Subcutaneous abdominal adipose tissue (tissue), 5 donors: ENCODE measurements at regions not wholly inside any gene's neighbourhood (a gene's known extent, or its start where the extent isn't known, plus 50 kb on each side); places are given as distances from the start of the nearest gene placed in this dataset.
"Not testable (repeated sequence)": the region's sequence is repeated elsewhere in the genome, so short reads cannot be mapped to it uniquely, and the experiment has no call there.

Experiments
- H3K27ac ChIP-seq: one replicate; pipeline ENCODE4 v1.7.0; 2013; ENCODE audit warnings: low read depth, mild to moderate bottlenecking, inconsistent platforms, low read length, moderate library complexity
- H3K27me3 ChIP-seq, 5 donors: one replicate each; pipeline ENCODE4 v1.7.0; 2013; ENCODE audit warnings: low read length in 5 of 5, inconsistent platforms in 1 of 5; ENCODE audit not compliant: control insufficient read depth in 5 of 5, insufficient read depth in 4 of 5
- H3K36me3 ChIP-seq, 5 donors: one replicate each; pipeline ENCODE4 v1.7.0; 2013; ENCODE audit warnings: low read length in 5 of 5; ENCODE audit not compliant: control insufficient read depth in 5 of 5, insufficient read depth in 5 of 5
- H3K4me1 ChIP-seq, 5 donors: one replicate each; pipeline ENCODE4 v1.7.0; 2013; ENCODE audit warnings: low read length in 5 of 5, mild to moderate bottlenecking in 3 of 5, moderate library complexity in 1 of 5; ENCODE audit not compliant: control insufficient read depth in 5 of 5, insufficient read depth in 5 of 5
- H3K4me3 ChIP-seq, 5 donors: one replicate each; pipeline ENCODE4 v1.7.0; 2013; ENCODE audit warnings: low read length in 5 of 5, low read depth in 1 of 5
- H3K9ac ChIP-seq, 5 donors: one replicate each; pipeline ENCODE4 v1.7.0; 2013; ENCODE audit warnings: low read length in 5 of 5, mild to moderate bottlenecking in 4 of 5, moderate library complexity in 3 of 5
- H3K9me3 ChIP-seq, 5 donors: one replicate each; pipeline ENCODE4 v1.7.0; 2013; ENCODE audit warnings: low read length in 5 of 5; ENCODE audit not compliant: control insufficient read depth in 5 of 5
- donor health status: healthy.
- donor health status: healthy.
- donor health status: healthy.
- donor health status: healthy.
- donor health status: healthy.

DNA sequence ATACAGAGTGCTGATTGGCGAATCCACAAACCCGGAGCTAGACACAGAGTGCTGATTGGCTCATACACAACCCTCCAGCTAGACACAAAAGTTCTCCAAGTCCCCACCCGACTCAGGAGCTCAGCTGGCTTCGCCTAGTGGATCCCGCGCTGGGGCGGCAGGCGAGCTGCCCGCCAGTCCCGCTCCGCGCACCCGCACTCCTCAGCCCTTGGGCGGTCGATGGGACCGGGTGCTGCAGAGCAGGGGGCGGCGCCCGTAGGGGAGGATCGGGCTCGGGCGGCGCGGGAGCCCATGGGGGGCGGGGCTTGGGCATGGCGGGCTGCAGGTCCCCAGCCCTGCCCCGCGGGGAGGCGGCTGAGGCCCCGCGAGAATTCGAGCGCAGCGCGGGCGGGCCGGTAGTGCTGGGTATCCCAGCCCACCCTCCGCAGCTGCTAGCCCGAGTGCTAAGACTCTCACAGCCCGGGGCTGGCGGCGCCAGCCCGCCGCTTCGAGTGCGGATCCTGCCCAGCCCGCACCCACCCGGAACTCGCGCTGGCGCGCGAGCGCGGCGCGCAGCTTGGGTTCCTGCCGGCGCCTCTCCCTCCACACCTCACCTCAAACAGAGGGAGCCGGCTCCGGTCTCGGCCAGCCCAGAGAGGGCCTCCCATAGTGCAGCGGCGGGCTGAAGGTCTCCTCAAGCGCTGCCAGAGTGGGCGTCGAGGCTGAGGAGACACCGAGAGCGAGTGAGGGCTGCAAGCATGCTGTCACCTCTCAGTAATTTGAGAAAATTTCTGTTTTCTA is 75.5 kb upstream of the ATP5MC3 start:
- Histone ChIP-seq H3K9ac (no peak overlapping the region), H3K4me3 (no peak overlapping the region), H3K36me3 (no peaks in the 10 kb centered on the region), H3K4me1 (no peaks in the 10 kb centered on the region), H3K27me3 (no peaks in the 10 kb centered on the region), H3K9me3 (no peaks in the 10 kb centered on the region), H3K27ac (no peak overlapping the region)

DNA sequence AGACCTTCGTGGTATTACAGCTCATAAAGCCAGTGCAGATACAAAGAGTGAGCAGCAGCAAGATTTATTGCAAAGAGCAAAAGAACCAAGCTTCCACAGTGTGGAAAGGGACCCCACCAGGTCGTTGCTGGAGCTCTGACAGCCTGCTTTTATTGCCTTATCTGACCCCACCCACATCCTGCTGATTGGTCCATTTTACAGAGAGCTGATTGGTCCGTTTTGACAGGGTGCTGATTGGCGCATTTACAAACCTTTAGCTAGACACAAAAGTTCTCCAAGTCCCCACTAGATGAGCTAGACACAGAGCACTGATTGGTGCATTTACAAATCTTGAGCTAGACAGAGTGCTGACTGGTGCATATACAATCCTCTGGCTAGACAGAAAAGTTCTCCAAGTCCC is 74.9 kb upstream of the ATP5MC3 start:
- H3K9me3 ChIP-seq, H3K27ac ChIP-seq, H3K4me3 ChIP-seq, H3K9ac ChIP-seq, H3K27me3 ChIP-seq, H3K36me3 ChIP-seq, H3K4me1 ChIP-seq: not testable (repeated sequence)

DNA sequence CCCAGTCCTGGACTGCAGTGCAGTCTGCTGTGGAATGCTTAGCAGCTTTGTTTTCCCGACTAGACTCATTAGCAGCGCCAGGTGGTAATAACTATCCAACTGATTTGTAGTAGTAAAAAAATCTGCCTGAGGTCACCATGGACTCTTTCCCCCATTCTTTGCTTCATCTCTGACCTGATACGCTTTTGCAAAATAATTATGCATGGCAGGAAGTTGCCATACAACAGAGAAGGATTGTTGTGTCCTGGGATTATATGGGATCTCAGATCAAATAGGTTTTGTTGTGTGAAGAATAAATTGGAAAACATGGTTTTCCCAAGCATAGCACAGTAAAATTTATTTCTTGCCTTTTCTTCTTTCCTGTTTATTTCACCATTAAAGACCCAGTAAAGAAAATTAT is 72.4 kb upstream of the ATP5MC3 start:
- Histone ChIP-seq H3K4me3 (no peak overlapping the region), H3K4me1 (no peaks in the 10 kb centered on the region), H3K27me3 (no peaks in the 10 kb centered on the region), H3K36me3 (no peaks in the 10 kb centered on the region), H3K9ac (no peak overlapping the region), H3K27ac (no peak overlapping the region), H3K9me3 (no peaks in the 10 kb centered on the region)

DNA sequence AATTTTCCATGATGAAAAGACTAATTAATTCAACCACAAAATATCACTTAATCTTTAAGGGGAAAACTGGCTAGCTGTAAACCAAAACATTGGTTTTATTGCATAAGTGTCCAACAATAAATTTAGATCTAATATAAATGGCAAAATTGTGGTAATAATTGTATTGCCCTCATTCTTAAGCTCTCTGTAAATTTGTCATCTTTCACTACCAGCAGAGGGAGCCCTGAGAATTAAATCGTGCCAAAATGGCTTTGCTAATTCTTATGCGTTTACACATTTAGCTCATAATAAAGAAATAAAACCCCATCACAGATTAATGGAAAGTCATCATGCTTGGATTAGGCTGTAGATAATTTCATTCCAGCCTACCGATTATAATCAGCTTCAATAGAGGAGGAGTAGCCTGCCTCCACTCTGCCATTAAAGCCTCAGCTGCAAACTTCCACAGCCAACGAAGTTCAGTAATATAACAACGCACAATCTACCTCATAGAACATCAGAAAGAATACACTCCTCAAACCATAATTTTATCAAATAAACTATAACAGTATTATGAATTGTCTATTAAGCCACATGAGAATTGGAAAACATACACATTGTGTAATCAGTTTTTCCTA is 70.0 kb upstream of the ATP5MC3 start:
- H3K4me1 ChIP-seq, result no peaks in the 10 kb centered on the region
- H3K36me3 ChIP-seq, result no peaks in the 10 kb centered on the region
- H3K9me3 ChIP-seq, result no peaks in the 10 kb centered on the region
- peak overlapping the region in 2 of 5 donors; percentile 39 to 47 for H3K9ac ChIP-seq
- no peaks in the 10 kb centered on the region for H3K27me3 ChIP-seq
- H3K27ac ChIP-seq, result no peak overlapping the region
- H3K4me3 ChIP-seq, result peak overlapping the region in 1 of 5 donors; percentile 48

DNA sequence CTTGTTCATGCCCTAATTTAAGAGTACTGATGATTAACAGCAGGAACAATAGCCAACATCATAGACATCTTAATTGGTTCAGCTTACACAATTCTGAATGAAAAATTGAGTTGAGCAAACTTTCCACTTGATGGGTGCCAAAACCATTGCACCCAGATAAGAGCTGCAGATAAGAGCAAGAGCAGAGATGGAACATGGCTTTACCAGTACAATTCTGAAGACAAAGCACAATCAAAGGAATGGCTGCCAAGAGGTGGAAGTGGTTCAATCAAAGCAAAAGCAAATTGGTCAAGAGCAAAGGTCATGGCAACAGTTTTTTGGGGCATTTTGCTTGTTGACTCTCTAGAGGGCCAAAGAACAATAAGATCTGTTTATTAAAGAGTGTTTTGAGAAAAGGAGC is 65.6 kb upstream of the ATP5MC3 start:
- Histone ChIP-seq H3K36me3 (no peaks in the 10 kb centered on the region), H3K9ac (no peak overlapping the region), H3K4me3 (no peak overlapping the region), H3K4me1 (peaks cover 0 to under 1% (median 0%) of the 10 kb centered on the region in 5 donors), H3K9me3 (no peaks in the 10 kb centered on the region), H3K27me3 (no peaks in the 10 kb centered on the region), H3K27ac (no peak overlapping the region)

DNA sequence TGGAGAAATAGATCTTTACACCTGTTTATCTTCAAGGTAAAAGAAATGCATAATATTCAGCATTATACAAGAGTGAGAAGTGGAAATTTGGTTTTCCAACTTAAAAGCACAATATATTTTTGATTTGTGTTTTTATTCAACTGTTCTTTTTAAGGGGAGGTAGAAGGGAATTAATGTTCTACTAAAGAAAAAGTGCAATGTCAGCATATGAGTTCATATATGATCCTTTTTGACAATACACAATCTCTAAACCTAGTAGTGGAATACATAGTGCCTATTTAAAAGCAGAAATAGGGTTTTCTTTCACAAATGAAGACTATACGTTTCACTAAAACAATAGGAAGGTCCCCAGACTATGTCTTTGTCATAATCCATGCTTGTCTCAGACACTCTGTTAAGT is 63.2 kb upstream of the ATP5MC3 start:
- H3K27me3 ChIP-seq, result no peaks in the 10 kb centered on the region
- H3K4me1 ChIP-seq, result peaks cover 0 to 10% (median 4%) of the 10 kb centered on the region in 5 donors
- no peak overlapping the region for H3K9ac ChIP-seq
- H3K4me3 ChIP-seq, result no peak overlapping the region
- H3K9me3 ChIP-seq, result peaks cover 0 to 4% (median 0%) of the 10 kb centered on the region in 5 donors
- H3K27ac ChIP-seq, result no peak overlapping the region
- H3K36me3 ChIP-seq, result no peaks in the 10 kb centered on the region

DNA sequence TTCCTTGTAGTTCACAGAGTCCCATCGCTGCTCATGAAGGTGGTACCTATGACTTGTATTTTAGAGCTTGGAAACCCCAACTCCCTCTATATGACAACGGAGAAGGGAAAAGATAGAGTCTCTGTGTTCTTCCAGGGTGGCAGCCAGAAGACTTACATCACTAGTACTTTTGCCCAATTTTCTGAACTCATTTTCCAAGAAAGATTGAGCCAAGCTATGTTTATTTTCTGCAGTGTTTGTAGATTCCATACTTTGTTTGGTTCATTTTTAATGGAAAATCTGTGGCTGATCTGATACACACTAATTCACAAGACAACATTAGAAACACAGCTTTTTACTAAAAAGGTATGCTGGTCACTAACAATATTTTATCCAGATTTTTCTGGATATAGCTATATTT is 60.2 kb upstream of the ATP5MC3 start:
- no peaks in the 10 kb centered on the region for H3K27me3 ChIP-seq

DNA sequence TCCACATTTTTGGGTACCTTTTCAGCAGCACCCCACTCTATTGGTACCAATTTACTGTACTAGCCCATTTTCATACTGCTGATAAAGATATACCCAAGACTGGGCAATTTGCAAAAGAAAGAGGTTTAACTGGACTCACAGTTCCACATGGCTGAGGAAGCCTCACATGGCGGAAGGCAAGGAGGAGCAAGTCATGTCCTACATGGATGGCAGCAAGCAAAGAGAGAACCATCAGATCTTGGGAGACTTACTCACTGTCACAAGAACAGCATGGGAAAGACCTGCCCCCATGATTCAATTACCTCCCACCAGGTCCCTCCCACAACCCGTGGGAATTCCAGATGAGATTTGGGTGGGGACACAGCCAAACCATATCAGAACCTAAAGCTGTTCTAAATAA is 58.5 kb upstream of the ATP5MC3 start:
- not testable (repeated sequence) for H3K27ac ChIP-seq, H3K9me3 ChIP-seq, H3K36me3 ChIP-seq

More for the DNA sequence above, 60.2 kb upstream of the ATP5MC3 start:
- Histone ChIP-seq H3K4me3 (no peak overlapping the region), H3K36me3 (no peaks in the 10 kb centered on the region), H3K9me3 (peaks cover 0 to 8% (median 4%) of the 10 kb centered on the region in 5 donors), H3K4me1 (peaks cover 0 to 10% (median 4%) of the 10 kb centered on the region in 5 donors), H3K27ac (no peak overlapping the region), H3K9ac (no peak overlapping the region)

DNA sequence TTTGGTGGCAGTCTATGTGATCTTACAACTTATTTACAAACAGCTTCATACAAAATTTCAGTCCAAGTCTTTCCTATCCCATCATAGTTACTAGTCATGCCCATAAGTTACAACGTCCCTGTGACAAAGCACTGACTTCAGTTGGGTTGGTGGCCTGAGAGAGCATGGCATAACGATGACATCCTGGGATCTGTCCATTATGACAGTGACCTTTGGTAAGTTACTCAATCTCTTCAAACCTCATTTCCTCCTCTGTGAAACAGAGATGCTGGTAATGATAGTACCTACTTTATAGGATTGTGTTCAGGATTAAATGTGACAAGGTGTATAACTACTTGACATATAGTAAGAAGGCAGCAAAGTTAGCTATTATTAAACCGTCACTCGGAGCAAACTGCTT is 55.4 kb upstream of the ATP5MC3 start:
- no peaks in the 10 kb centered on the region for H3K27me3 ChIP-seq
- peaks cover 0 to 8% (median 4%) of the 10 kb centered on the region in 5 donors for H3K4me1 ChIP-seq
- no peak overlapping the region for H3K27ac ChIP-seq
- H3K36me3 ChIP-seq, result no peaks in the 10 kb centered on the region
- no peak overlapping the region for H3K4me3 ChIP-seq
- no peak overlapping the region for H3K9ac ChIP-seq
- peaks cover 0 to 8% (median 4%) of the 10 kb centered on the region in 5 donors for H3K9me3 ChIP-seq

More for the DNA sequence above, 58.5 kb upstream of the ATP5MC3 start:
- peaks cover 0 to 10% (median 4%) of the 10 kb centered on the region in 5 donors for H3K4me1 ChIP-seq
- H3K27me3 ChIP-seq, H3K9ac ChIP-seq, H3K4me3 ChIP-seq: not testable (repeated sequence)

DNA sequence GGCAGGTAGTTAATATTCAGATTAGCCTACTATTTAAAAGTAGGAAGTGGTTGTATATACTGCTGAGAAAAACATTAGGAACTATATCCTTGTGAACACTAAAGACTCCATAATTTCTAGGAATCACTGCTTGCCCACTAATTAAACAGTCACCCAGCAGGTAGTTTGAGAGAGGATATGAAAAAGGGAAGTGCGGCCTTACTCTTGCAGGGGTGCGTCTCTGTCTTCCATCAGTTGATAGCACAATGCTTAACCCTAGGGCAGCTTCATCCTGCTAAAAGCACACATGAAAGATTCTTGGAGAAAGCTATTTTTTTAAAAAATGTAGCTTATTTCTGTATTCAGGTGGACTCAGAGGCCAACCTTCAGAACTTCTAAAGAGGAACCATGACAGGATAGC is 53.1 kb upstream of the ATP5MC3 start:
- H3K36me3 ChIP-seq, result no peaks in the 10 kb centered on the region
- H3K4me1 ChIP-seq, result no peaks in the 10 kb centered on the region
- H3K27me3 ChIP-seq, result no peaks in the 10 kb centered on the region
- H3K9me3 ChIP-seq, result peaks cover 0 to 7% (median 4%) of the 10 kb centered on the region in 5 donors
- no peak overlapping the region for H3K4me3 ChIP-seq
- no peak overlapping the region for H3K9ac ChIP-seq
- no peak overlapping the region for H3K27ac ChIP-seq
